Activated T-cell treated with anti-CD3 and anti-CD28 coated beads, Interleukin-2, amount 50 U/mL, for 48 hours (primary cell): ENCODE measurements at regions not wholly inside any gene's neighbourhood (a gene's known extent, or its start where the extent isn't known, plus 50 kb on each side); places are given as distances from the start of the nearest gene placed in this dataset.
"Not testable (repeated sequence)": the region's sequence is repeated elsewhere in the genome, so short reads cannot be mapped to it uniquely, and the experiment has no call there.

ENCODE experiments used
- DNase-seq, 2 experiments: peaks; one replicate each; pipeline ENCODE4 v3.0.0-alpha.2; 2020

DNA sequence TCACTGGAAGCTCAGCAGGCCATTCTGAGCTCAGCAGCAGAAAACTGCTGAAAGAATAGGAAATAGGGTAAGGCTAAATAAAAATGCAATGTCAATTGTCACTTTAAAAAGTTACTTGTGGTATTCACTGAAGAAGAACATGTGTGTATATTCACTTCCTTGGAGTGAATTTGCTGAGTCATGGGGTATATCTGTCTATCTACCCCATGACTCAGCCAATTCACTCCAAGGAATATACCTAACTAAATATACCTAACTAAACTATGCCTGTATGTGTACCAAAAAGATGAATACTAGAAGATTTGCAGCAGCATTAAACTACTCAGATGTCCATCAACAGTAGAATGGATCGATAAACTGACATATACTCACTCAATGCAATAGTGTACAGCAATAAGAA, 69.5 kb upstream of the KCNAB1 start:
- no peak for DNase-seq

DNA sequence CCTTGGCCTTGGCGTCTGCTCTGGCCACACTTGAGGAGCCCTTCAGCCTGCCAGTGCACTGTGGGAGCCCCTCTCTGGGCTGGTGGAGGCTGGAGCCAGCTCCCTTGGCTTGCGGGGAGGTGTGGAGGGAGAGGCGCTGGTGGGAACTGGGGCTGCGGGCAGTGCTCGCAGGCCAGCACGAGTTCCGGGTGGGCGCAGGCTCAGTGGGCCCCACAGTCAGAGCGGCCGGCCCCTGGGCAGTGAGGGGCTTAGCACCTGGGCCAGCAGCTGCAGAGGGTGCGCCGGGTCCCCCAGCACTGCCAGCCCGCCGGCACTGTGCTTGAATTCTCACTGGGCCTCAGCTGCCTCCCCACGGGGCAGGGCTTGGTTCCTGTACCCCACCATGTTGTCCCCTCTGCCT, 68.7 kb upstream of the KCNAB1 start:
- DNase-seq, result no peak

DNA sequence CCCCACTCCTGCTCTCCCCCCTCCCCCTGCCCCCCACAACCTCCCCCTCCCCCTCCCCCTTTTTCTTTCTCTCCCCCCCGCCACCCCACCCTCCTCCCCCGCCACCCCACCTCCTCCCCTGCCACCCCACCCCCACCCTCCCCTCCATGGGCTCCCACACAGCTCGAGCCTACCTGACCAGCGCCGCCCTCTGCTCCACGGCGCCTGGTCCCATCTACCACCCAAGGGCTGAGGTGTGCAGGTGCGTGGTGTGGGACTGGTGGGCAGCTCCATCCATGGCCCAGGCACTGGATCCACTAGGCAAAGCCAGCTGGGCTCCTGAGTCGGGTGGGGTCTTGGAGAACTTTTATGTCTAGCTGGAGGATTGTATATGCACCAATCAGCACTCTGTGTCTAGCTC, 68.3 kb upstream of the KCNAB1 start:
- DNase-seq, result no peak

DNA sequence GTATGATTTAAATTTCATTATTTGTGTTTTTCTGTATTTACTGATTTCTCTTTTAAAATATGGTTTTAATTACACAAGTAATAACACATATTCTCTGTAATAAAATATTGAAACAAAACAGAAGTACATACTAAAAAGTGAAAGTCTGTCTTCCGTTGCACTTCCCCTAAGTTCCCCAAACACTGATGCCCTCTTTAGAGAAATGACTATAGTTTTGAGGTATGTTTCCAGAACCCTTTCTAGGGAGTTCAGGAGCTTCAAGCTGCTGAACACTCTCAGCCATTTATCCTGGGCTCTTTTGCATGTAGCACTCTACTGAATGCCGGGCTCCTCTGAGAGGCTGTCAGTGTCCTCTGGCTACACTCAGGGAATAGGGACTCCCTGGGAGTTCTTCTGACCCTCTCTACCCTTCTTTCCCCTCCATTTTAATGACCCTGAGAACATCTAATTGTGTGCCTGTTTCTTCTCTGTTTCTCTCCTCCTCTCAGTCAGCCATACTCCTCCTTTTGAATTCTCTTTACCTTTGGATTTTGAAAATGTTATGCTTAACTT, 60.4 kb upstream of the KCNAB1 start:
- no peak for DNase-seq

DNA sequence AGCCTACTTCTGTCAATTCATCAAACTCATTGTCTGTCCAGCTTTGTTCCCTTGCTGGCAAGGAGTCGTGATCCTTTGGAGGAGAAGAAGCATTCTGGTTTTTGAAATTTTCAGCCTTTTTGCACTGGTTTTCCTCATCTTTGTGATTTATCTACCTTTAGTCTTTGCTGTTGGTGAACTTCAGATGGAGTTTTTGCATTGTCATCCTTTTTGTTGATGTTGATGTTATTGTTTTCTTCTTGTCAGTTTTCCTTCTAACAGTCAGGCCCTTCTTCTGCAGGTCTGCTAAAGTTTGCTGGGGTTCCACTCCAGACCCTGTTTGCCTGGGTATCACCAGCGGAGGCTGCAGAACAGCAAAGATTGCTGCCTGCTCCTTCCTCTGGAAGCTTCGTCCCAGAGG, 52.2 kb upstream of the KCNAB1 start:
- DNase-seq, result not testable (repeated sequence)

DNA sequence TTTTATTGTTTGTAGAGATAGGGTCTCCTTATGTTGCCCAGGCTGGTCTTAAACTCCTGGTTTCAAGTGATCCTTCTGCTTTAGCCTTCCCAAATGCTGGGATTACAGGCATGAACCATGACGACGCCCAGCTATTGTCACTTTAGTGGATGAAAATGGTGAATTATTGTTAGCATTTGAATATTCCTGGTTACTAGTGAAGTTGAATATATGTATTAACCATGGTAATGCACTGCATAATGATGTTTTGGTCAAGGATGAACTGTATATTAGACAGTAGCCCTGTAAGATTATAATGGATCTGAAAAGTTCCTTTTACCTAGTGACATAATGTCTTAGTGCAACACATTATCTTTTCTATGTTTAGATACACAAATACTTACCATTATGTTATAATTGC, 50.4 kb upstream of the KCNAB1 start:
- no peak for DNase-seq
